HG03442 (cell line): ENCODE measurements at regions not wholly inside any gene's neighbourhood (a gene's known extent, or its start where the extent isn't known, plus 50 kb on each side); places are given as distances from the start of the nearest gene placed in this dataset.
"Not testable (repeated sequence)": the region's sequence is repeated elsewhere in the genome, so short reads cannot be mapped to it uniquely, and the experiment has no call there.

Experiments
- ATAC-seq: cut with Tn5 transposase; IDR thresholded peaks from one replicate; pipeline ENCODE4 v1.9.1; 2021; ENCODE audit warnings: mild to moderate bottlenecking, moderate library complexity; ENCODE audit not compliant: unreplicated experiment

GRCh38 chr10:78427497-78428031 is 393.9 kb downstream of the RPS24 start:
- no peak for ATAC-seq

GRCh38 chr10:78428579-78428978 is 394.9 kb downstream of the RPS24 start:
- ATAC-seq: no peak

- ATAC-seq: no peak
Measured at GRCh38 chr10:78429984-78430383, 396.3 kb downstream of the RPS24 start.

DNA sequence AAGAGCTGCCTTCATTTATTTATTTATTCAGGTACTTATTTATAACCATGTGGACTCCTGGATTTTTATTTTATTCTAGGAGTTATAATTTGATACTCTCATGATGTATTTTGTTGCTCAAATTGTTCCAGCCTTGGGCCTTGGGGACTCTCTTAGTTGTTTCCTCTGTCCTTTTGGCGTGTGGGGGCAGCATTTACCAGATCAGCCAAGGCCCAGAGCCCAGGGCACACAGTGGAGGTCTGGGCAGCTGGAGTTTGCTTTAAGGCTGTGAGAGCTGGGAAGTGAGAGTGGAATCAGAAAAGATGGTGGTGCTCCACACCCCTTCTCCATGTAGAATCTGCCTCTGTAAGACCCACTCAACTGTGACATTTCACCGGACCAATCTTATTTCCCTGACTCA is 398.9 kb downstream of the RPS24 start:
- no peak for ATAC-seq

DNA sequence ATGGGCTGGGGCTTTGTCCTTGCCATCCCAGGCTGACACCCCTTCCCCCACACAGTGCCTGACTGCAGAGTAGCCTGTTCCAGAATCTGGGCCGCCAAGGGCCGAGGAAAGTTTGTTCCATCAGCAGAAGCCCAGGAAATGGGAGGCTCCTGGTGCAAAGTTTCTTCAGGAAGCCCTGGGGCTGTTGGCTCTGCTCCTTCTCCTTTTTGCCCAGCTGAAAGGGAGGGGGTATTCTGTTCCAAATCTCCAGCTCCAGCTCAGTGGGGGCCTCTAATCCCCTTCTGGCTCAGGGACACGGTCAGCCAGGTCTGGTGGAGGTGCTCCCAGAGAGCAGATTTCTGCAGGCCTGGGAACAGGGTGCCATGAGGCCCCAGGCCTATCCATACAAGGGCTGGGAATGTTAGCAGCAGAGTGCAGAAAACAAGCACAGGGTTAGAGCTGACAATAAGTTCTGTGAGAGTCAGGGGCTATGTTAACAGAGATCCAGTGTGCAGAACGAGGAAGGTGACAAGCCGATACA is 399.5 kb downstream of the RPS24 start:
- ATAC-seq: no peak

- ATAC-seq: no peak
Measured at GRCh38 chr10:78433766-78434535, 400.3 kb downstream of the RPS24 start.

DNA sequence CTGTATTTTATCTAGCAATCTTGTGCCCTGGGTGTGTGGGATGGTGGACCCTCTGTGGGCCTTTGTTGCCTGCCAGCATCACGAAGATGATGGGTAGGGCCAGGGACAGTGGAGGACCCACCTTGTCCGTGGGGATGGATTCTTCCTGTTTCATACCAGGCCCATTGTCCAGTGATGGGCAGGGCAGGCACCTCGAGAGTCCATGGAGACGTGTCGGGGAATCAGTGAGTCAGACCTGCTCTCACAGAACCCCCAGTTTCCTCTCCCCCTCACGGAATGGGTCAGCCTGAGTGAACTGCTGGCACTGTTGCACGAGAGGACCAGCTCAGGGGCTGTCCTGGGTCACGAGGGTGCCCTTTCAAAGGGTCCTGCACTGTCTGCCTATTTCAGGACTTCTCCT is 401.2 kb downstream of the RPS24 start:
- ATAC-seq: no peak

DNA sequence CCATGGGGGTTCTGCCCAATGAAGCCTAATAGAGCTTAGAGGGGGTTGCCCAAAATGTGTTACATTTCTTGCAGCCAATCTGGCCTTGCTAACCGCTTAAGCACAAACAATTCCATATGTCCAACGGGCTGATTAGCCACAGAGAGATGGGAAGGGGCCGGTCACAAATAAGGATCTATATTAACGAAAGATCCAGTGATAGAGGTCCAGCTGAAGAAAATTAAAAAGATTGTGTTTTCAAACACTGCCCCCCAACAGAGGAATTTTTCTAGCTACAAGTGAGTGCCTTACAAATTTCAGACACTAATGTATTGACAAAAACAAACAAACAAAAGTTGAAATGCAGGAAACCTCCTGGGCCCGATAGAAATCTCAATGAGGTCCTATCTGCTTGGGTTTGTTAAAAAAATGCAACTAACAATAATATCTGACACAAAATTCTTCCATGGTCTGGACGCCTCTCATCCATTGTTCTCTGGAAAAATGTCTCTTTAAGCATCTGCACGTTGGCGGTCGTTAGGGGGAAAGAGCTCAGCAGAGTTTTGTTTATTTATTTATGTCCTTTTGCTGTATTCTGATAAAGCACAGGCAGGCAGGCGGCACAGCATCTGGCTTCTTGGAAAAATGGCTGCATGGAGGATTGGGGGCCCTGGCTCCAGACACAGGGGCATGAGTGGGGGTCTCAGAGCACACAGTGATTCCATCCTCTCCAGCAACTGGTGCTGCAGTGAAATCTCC is 402.0 kb downstream of the RPS24 start:
- no peak for ATAC-seq

- ATAC-seq: no peak
Measured at GRCh38 chr10:78436222-78436573, 402.5 kb downstream of the RPS24 start.

- ATAC-seq: no peak
Measured at GRCh38 chr10:78436706-78437406, 403.2 kb downstream of the RPS24 start.

DNA sequence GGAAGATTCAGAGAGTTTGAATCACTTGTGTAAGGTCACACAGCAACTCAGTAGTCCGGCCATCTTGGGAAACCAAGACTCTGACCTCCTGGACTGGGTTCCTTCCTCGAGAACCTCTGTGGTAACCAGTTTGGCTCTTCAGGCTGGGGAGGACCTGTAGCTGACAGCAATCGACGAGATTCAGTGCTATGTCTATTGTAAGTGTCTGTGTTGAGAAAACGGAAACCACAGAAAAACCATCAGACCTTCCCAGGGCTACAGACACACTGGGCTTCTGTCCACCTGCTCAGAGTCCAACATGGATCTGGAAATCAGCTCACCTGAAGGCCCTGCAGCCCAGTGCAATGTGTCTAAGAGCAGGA is 403.7 kb downstream of the RPS24 start:
- no peak for ATAC-seq

DNA sequence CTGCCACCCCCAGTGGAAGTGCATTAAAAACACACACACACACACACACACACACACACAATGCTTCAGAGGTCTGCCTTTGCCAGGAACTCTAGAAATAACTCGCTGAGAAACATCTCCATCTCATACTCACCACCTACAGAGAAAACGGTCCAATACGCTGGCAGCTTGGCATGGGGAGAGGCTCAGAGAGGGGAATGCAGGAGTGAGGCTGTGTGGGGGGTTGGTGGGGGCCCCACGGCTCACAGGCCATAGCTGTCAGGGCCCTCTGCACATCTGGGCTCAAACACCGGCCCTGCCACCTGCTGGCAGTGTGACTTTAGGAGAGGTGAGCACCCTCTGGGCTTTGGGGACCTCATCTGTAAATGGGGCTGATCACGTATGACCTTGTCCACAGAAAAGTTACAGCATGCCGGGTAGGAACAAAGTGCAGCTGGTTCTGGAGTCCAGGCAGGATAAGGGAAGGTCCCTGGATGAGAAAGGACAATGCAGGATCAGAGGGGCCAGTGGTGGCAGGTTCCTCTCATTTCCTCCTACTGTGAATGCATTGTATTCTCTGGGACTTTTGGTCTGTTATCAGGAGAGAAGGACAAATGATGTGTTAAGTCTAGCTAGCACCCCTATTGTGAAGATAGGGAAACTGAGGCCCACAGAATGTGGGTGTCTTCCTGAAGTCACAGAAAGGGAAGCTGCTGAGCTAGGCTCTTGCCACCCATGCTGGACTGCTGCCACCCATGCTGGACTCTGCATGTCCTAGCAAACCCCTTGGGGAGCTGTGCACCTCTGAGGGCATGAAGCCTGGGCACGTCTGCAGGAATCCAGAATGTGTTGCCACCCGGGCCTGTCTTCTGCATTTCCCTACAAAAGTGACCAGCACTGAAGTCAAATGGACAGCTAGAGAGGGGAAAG is 404.6 kb downstream of the RPS24 start:
- no peak for ATAC-seq

GRCh38 chr10:78438907-78439809 is 405.5 kb downstream of the RPS24 start:
- no peak for ATAC-seq

DNA sequence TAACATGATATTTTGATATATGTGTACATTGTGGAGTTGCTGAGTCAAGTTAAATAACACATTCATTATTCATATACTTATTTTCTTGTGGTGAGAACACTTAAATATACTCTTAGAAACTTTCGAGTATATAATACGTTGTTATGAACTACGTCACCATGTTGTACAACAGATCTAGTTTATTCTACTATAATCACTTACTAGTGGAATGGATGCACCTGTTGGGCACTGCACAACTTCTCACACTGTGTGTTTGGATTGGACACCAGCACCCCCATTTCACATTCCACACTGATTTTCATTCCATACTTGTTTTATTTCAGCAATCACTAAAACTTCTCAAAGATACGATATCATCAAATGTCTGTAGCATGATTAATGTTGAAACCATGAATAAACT is 407.3 kb downstream of the RPS24 start:
- ATAC-seq: no peak

DNA sequence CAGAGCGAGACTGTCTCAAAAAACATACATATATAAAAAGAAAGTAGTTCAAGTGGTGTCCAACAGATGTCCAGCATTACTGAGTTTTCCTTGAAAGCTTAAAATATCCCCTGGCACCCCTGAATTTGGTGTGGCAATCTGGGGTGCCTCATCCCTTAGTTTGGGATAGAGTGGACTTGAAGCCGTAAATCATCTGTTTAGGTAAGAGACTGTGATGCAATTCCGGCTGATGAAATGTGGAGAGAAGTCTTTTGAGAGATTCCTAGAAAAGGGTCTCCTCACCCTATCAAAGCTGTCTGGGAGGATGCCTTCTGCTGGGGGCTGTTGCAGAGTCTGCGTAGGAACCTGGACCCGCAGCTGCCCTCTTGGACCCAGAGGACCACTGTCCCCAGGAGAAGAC is 408.0 kb downstream of the RPS24 start:
- no peak for ATAC-seq

DNA sequence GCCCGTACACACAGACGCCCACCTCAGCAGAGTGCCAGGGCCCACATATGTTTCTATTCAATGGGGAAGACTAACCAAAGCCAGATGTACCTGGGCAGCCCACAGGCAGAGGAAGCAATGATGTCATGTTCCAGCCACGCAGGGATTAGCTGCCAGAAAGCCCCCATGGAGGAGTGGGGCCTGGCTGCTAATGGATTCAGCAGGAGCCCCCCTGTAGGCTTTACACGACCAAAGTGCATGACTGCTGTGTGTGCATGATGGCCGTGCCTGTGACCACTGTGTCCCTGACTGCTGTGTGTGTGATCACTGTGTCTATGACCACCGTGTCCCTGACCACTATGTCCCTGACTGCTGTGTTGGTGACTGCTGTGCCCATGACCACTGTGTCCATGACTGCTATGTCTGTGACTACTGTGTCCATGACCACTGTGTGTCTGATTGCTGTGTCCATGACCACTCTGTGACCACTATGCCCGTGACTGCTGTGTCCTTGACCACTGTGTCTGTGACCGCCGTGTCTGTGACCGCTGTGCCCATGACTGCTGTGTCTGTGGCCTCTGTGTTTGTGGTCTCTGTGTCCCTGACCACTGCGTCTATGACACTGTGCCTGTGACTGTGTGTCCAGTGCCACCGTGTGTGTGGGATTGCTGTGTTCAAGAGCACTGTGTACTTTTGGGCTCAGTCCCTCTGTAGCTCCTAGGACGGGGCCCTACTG is 409.3 kb downstream of the RPS24 start:
- ATAC-seq: no peak

- ATAC-seq: no peak
Measured at GRCh38 chr10:78443900-78444571, 410.4 kb downstream of the RPS24 start.

DNA sequence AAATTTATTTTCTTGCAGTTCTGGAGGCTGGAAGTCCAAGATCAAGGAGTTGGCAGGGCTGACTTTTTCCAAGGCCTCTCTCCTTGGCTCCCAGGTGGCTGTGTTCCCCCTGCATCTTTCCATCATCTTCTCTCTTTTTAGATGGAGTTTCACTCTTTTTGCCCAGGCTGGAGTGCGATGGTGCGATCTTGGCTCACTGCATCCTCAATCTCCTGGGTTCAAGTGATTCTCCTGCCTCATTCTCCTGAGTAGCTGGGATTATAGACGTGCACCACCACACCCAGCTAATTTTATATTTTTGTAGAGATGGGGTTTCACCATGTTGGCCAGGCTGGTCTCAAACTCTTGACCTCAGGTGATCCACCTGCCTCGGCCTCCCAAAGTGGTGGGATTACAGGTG is 411.1 kb downstream of the RPS24 start:
- ATAC-seq: not testable (repeated sequence)
